Middle frontal gyrus (tissue), 1 donor: ENCODE measurements at regions not wholly inside any gene's neighbourhood (a gene's known extent, or its start where the extent isn't known, plus 50 kb on each side); places are given as distances from the start of the nearest gene placed in this dataset.
"Not testable (repeated sequence)": the region's sequence is repeated elsewhere in the genome, so short reads cannot be mapped to it uniquely, and the experiment has no call there.

ENCODE experiments used
- DNase-seq: peaks from one replicate; pipeline ENCODE4 v3.0.0-alpha.2; 2015; ENCODE audit warnings: low spot score; ENCODE audit errors: extremely low spot score

DNA sequence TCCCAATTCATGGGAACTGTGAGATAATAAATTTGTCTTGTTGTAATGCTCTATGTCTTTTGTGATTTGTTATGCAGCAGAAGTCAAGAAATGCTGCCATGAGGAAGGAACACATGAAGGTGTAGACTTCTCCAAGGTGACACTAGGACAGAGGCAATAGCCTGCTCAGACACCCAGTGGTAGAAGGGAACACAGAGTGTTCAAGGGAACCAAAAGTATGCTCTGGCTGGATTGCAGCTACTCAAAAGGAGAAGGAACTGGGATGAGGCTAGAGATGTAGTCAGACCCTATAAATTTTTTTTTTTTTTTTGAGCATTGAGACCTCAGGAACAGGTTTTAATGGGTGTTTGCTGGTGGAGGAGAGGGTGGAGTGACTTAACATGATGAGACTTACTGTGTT, 232.5 kb downstream of the PARP8 start:
- DNase-seq, result no peak

DNA sequence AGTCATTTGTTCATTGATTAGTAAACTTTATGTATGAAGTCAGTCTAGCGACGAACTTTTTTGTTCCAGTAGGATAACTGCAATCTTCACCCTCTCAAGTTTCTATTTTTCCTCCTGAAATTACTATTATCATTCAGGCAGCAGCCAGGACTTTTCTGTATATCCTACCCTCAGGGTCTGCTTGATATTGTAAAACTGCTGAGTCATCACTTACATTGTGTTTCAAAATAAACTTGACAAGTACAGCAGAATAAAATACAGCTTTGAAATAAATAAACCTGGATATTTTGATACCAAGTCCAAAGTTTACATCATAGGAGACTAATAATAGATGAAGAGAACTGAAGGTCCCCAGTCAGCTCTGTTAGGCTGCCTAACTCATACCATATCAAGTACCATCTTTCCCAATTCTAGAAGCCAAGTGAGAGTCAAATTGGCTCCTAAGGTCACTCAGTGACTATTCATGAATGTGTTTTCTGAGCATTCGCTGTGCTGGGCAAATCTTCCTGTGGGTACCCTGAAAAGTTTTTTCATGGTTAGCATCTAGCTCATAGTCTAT, 234.6 kb downstream of the PARP8 start:
- no peak for DNase-seq

DNA sequence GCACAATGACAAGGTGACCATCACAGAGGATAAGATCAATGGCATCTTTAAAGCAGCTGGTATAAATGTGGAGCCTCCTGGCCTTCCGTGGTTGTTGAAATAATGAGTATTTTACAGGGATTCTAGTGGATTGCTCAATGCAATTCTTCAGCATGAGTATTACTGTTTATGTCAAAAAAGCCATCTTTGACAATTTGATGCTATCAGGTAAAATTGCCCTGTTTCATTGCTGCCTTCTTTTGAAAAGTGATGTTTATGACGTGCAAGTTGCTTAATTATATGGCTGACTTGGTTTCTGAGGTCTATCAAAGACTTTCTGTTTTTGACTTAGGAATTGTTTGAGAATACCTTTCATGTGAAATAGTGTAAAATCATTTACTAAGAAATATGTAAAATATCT, 237.2 kb downstream of the PARP8 start:
- no peak for DNase-seq

DNA sequence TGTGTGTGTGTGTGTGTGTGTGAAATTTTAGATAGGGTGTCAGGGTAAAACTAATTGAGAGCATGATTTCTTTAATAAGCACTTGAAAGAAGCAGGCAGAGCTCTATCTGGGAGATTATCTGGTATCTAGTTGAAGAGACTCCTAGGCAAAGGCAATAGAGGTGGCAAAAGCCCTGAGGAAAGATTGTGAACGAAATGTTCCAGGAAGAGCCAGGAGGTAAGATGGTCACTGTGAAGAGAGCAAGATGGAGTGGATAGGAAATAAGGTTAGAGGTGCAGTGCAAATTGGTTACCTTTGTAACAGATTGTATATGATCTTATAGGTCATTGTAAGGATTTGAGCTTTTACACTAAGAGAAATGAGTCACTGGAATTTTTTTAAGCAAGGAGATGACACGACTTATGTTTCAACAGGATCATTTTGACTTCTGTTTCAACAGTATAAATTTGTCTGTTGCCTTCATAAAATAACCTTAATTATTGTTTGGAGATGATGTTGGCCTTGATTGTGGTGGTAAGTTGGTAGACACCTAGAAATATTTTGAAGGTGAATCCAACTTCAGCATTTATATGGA, 239.6 kb downstream of the PARP8 start:
- DNase-seq, result no peak

- DNase-seq, result not testable (repeated sequence)
These were observed 253.7 kb downstream of the PARP8 start for GRCh38 chr5:50920160-50920559.

- no peak for DNase-seq
These were observed 255.1 kb downstream of the PARP8 start for GRCh38 chr5:50921366-50922133.

GRCh38 chr5:50922134-50922941, 255.9 kb downstream of the PARP8 start:
- DNase-seq, result not testable (repeated sequence)

- no peak for DNase-seq
These were observed 256.7 kb downstream of the PARP8 start for GRCh38 chr5:50922942-50923767.

DNA sequence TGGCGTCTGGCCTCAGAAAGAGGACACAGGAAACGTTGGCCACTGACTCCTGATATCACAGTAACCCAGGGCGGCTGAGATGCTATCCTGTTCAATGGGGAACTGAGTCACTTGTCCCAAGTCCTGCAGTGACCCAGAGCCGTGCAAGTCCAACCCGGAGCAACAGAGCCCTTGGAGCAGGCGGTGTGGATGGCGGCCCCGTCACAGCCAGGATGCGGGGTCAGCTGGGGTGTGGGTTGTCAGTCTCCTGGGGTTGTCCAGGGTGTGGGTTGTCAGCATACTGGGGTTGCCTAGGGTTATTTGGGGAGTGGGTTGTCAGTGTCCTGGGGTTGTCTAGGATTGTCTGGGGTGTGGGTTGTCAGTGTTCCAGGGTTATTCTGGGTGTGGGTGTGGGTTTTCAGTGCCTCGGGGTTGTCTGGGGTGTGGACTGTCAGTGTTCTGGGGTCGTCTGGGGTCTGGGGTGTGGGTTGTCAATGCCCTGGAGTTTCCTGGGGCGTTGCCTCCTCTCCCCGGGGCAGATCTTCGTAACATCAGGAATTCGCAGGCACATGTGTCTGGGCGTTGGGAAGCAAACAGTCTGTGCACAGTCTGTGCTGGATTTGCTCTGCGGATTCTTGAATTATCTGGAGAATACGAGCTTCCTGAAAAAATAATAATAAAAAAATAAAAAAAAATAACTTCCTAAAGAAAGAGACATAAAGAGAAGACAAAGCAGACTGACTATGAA, 257.5 kb downstream of the PARP8 start:
- no peak for DNase-seq

DNA sequence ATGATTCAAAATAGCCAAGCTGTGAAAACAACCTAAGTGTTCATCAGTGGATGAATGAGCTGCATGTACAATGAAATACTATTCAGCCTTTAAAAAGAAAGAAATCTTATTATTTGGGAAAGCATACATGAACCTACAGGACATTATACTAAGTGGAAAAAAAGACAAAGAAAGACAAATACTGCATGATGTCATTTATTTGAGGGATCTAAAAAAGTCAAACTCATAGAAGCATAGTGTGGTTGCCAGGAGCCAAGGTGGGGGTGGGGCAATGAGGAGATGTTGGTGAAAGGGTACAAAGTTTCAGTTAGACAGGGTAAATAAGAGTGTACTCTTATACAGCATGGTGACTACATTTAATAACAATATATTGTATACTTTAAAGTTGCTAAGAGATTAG, 261.5 kb downstream of the PARP8 start:
- DNase-seq, result no peak

DNA sequence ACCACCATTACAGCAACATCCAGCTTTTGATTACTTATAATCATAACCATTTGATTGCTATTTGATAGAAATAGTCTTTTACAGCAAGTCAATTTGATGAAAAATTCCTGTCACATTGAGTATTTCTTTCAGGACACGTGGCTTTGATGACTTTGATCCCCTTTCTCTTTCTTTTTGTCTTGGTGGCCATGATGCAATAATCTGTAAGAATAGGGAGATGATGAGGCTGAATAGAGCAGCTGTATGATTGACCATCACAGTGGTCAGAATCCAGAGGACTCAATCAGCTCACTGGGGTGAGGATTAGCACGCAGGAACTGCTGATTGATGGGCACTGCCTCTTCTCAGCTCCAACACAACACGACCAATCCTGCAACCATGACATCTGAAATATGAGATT, 262.7 kb downstream of the PARP8 start:
- DNase-seq, result no peak

GRCh38 chr5:50934343-50934742, 267.9 kb downstream of the PARP8 start:
- DNase-seq, result no peak

GRCh38 chr5:50945139-50945538, 278.7 kb downstream of the PARP8 start:
- no peak for DNase-seq

- DNase-seq, result no peak
These were observed 281.7 kb downstream of the PARP8 start for GRCh38 chr5:50947906-50948683.

- no peak for DNase-seq
These were observed 286.9 kb downstream of the PARP8 start for GRCh38 chr5:50953290-50953689.

GRCh38 chr5:50958852-50959457, 292.5 kb downstream of the PARP8 start:
- DNase-seq, result no peak

DNA sequence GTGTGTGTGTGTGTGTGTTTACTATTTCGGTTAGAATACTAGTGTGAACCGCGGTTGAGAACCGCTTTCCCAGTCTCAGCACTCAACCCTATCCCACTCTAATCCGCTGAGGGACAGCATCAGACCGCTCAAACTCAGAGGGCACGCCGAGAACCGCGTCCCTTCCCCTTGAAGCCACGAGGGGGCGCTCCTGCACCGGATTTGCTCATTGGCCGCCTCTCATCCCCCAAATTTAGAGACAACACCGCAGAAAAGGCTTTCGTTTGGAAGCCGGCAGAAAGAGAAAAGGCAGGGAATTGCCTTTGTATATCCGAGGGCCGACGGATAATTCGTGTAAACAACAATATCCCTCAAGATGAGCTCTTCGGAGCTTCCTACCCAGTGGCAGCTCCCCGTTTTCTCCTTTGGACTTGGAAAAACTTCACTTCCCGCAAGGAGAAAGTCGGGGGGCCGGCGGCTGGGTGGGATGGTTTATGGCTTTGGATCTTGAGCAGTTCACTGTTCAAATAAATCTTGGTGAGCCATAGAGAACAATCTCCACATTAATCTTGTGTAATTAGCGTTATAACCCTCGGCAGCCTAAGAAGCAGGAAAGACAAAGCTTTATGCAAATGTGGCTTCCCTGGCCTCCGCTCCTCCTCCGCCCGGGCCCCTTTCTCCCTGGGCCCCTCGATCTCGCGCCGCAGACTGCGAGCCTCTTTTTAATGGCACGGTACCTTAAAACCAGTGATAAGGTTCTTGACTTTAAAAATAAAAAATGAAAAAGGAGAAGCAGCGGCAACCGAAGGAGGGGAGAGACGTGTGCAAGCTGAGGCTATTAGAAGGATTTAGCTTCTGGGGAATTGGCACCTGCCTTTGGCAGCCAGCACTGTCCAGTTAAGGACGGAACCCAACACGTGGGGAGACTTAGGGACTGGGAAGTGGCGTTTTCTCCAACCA, 296.8 kb downstream of the PARP8 start:
- peak; percentile 35 for DNase-seq
